HepG2 (cell line): ENCODE measurements at regions not wholly inside any gene's neighbourhood (a gene's known extent, or its start where the extent isn't known, plus 50 kb on each side); places are given as distances from the start of the nearest gene placed in this dataset.

Experiments
- DPF2 ChIP-seq: sonication (generic); formaldehyde crosslinking; IDR thresholded peaks from 2 replicates; pipeline ENCODE4 v1.4.0; 2020; ENCODE audit warnings: mild to moderate bottlenecking, low read depth, missing genetic modification reagents, borderline replicate concordance
- EZH2 ChIP-seq: conservative IDR thresholded peaks from 2 replicates; pipeline ENCODE4 v1.6.1; 2012; ENCODE audit warnings: mild to moderate bottlenecking, low read depth, low read length, moderate library complexity
- FOXM1 ChIP-seq: sonication (generic); formaldehyde crosslinking; IDR thresholded peaks from 2 replicates; pipeline ENCODE4 v1.5.0; 2020; ENCODE audit warnings: missing genetic modification reagents
- GTF2F1 ChIP-seq: fragments of 150-350 bp; IDR thresholded peaks from 2 replicates; pipeline ENCODE4 v1.6.1; 2014; ENCODE audit warnings: low read length
- HOXA7 ChIP-seq: sonication (generic); formaldehyde crosslinking; IDR thresholded peaks from 2 replicates; pipeline ENCODE4 v1.8.1; 2022; ENCODE audit warnings: mild to moderate bottlenecking, missing genetic modification reagents, moderate library complexity
- MATR3 ChIP-seq: sonication (generic); formaldehyde crosslinking; IDR thresholded peaks from 2 replicates; pipeline ENCODE4 v1.4.0; 2020; ENCODE audit warnings: missing genetic modification reagents
- MYNN ChIP-seq: sonication (generic); formaldehyde crosslinking; IDR thresholded peaks from 2 replicates; pipeline ENCODE4 v1.4.0; 2020; ENCODE audit warnings: mild to moderate bottlenecking, low read depth, missing genetic modification reagents
- NBN ChIP-seq: fragments of 450-650 bp; conservative IDR thresholded peaks from 2 replicates; pipeline ENCODE4 v1.6.1; 2017
- NFRKB ChIP-seq: fragments of 450-650 bp; IDR thresholded peaks from 2 replicates; pipeline ENCODE4 v1.6.1; 2017
- NR2C2 ChIP-seq: sonication (generic); formaldehyde crosslinking; IDR thresholded peaks from 2 replicates; pipeline ENCODE4 v1.4.0; 2020; ENCODE audit warnings: missing genetic modification reagents, mild to moderate bottlenecking, moderate library complexity, borderline replicate concordance
- POGZ ChIP-seq: sonication (generic); formaldehyde crosslinking; IDR thresholded peaks from 2 replicates; pipeline ENCODE4 v1.4.0; 2020; ENCODE audit warnings: mild to moderate bottlenecking, missing genetic modification reagents
- POLR2AphosphoS2 ChIP-seq: IDR thresholded peaks from 2 replicates; pipeline ENCODE4 v1.6.1; 2011; ENCODE audit warnings: low read depth, low read length, improper control_type of control experiment
- SIN3B ChIP-seq: fragments of 150-350 bp; IDR thresholded peaks from 2 replicates; pipeline ENCODE4 v1.6.1; 2014; ENCODE audit warnings: low read length
- TSC22D2 ChIP-seq: sonication (generic); formaldehyde crosslinking; IDR thresholded peaks from 2 replicates; pipeline ENCODE4 v1.5.1; 2020; ENCODE audit warnings: missing genetic modification reagents, mild to moderate bottlenecking, borderline replicate concordance
- ZBTB3 ChIP-seq: sonication (generic); formaldehyde crosslinking; IDR thresholded peaks from 2 replicates; pipeline ENCODE4 v1.4.0; 2020; ENCODE audit warnings: low read depth, mild to moderate bottlenecking, moderate library complexity, missing genetic modification reagents, borderline replicate concordance
- ZFP82 ChIP-seq: sonication (generic); formaldehyde crosslinking; IDR thresholded peaks from 2 replicates; pipeline ENCODE4 v1.5.1; 2020; ENCODE audit warnings: mild to moderate bottlenecking, missing genetic modification reagents, borderline replicate concordance
- ZNF136 ChIP-seq: sonication (generic); formaldehyde crosslinking; IDR thresholded peaks from 2 replicates; pipeline ENCODE4 v1.8.1; 2022; ENCODE audit warnings: low read depth, mild to moderate bottlenecking, moderate library complexity, missing genetic modification reagents
- ZNF205 ChIP-seq: IDR thresholded peaks from 2 replicates; pipeline ENCODE4 v1.6.1; 2018; ENCODE audit warnings: missing biosample characterization, missing genetic modification reagents
- ZNF382 ChIP-seq: sonication (generic); formaldehyde crosslinking; IDR thresholded peaks from 2 replicates; pipeline ENCODE4 v1.5.0; 2020; ENCODE audit warnings: missing genetic modification reagents, mild to moderate bottlenecking, borderline replicate concordance
- ZNF441 ChIP-seq: sonication (generic); formaldehyde crosslinking; IDR thresholded peaks from 2 replicates; pipeline ENCODE4 v1.7.0; 2021; ENCODE audit warnings: missing genetic modification reagents, borderline replicate concordance
- ZNF792 ChIP-seq: IDR thresholded peaks from 2 replicates; pipeline ENCODE4 v1.6.1; 2016
- ZZZ3 ChIP-seq: sonication (generic); formaldehyde crosslinking; IDR thresholded peaks from 2 replicates; pipeline ENCODE4 v1.4.0; 2020; ENCODE audit warnings: missing genetic modification reagents, mild to moderate bottlenecking, borderline replicate concordance
- TF ChIP-seq, protein P1 (sequence below): sonication (generic); formaldehyde crosslinking; IDR thresholded peaks from 2 replicates; pipeline ENCODE4 v1.8.0; 2022; ENCODE audit warnings: mild to moderate bottlenecking, missing genetic modification reagents
- TF ChIP-seq, protein P2 (sequence below): IDR thresholded peaks from 2 replicates; pipeline ENCODE4 v1.6.1; 2018; ENCODE audit warnings: missing genetic modification reagents
- TF ChIP-seq, protein P3 (sequence below): sonication (generic); formaldehyde crosslinking; IDR thresholded peaks from 2 replicates; pipeline ENCODE4 v1.8.0; 2023; ENCODE audit warnings: mild to moderate bottlenecking, missing genetic modification reagents

- TF ChIP-seq NBN (no peak), FOXM1 (no peak), ZBTB3 (CRISPR knock-in tag) (no peak), ZFP82 (CRISPR knock-in tag) (no peak), SIN3B (no peak), ZNF205 (CRISPR knock-in tag) (no peak), DPF2 (CRISPR knock-in tag) (peak; percentile 17; the same call in 1 of the 2 replicates), EZH2 (no peak), GTF2F1 (peak; percentile 33; the same call in 1 of the 2 replicates), POGZ (CRISPR knock-in tag) (peak; percentile 63; the same call in 1 of the 2 replicates), NFRKB (no peak), ZNF136 (CRISPR knock-in tag) (no peak), POLR2AphosphoS2 (no peak), MATR3 (CRISPR knock-in tag) (no peak), HOXA7 (CRISPR knock-in tag) (no peak), NR2C2 (no peak), ZZZ3 (CRISPR knock-in tag) (no peak), TSC22D2 (no peak), MYNN (CRISPR knock-in tag) (no peak), ZNF382 (no peak), ZNF441 (0 out of 2 replicates have a peak, but pooled peaks have one; percentile 18), ZNF792 (CRISPR knock-in tag) (peak; percentile 69; the same call in 1 of the 2 replicates)
- TF ChIP-seq, protein P1, sequence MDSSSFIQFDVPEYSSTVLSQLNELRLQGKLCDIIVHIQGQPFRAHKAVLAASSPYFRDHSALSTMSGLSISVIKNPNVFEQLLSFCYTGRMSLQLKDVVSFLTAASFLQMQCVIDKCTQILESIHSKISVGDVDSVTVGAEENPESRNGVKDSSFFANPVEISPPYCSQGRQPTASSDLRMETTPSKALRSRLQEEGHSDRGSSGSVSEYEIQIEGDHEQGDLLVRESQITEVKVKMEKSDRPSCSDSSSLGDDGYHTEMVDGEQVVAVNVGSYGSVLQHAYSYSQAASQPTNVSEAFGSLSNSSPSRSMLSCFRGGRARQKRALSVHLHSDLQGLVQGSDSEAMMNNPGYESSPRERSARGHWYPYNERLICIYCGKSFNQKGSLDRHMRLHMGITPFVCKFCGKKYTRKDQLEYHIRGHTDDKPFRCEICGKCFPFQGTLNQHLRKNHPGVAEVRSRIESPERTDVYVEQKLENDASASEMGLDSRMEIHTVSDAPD (CRISPR knock-in tag) = peak; percentile 28; the same call in 1 of the 2 replicates
- TF ChIP-seq, protein P2, sequence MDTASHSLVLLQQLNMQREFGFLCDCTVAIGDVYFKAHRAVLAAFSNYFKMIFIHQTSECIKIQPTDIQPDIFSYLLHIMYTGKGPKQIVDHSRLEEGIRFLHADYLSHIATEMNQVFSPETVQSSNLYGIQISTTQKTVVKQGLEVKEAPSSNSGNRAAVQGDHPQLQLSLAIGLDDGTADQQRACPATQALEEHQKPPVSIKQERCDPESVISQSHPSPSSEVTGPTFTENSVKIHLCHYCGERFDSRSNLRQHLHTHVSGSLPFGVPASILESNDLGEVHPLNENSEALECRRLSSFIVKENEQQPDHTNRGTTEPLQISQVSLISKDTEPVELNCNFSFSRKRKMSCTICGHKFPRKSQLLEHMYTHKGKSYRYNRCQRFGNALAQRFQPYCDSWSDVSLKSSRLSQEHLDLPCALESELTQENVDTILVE = peak; percentile 23; the same call in 1 of the 2 replicates
- TF ChIP-seq, protein P3, sequence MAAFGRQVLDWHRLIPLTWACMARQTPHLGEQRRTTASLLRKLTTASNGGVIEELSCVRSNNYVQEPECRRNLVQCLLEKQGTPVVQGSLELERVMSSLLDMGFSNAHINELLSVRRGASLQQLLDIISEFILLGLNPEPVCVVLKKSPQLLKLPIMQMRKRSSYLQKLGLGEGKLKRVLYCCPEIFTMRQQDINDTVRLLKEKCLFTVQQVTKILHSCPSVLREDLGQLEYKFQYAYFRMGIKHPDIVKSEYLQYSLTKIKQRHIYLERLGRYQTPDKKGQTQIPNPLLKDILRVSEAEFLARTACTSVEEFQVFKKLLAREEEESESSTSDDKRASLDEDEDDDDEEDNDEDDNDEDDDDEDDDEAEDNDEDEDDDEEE = peak; percentile 85; the same call in 1 of the 2 replicates
Observed at GRCh38 chr6:3911614-3912336, 62.6 kb downstream of the FAM50B start (continued).
